ENCODE measurements at regions not wholly inside any gene's neighbourhood (a gene's known extent, or its start where the extent isn't known, plus 50 kb on each side); places are given as distances from the start of the nearest gene placed in this dataset.

DNA sequence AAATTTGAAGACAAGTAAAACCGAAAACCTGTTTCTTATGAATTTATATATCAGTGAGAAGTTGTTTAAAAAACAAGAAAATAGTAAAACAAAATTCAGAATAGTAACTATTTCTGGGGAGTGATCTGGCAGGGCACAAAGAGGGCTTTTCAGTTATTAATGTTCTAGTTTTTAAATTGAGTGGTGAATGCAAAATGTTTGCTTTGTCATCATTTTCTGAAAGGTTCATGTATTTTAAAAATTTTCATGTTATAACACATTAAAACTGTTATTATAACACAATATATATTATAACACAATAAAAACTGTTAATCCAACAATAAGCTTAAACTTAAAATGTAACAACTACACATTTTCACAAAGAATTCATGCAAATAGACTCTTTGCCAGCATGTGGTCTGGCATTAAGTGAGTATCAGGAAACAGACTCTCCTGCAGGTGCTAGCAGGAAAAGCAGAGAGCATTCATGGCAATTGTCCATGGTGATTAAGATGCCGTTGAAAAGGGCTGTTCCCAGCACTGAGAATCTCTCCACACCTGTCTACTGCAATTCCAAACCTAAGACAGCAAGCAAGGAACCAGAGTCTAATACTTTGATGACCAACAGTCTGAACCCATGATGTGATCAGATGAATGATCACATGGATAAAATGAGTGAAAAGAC, 204.9 kb downstream of the TBX15 start:
- TF ChIP-seq CTCF (conservative IDR thresholded peaks at IDR 0.05) (no peak), EZH2 (IDR thresholded peaks at IDR 0.05; ENCODE audit: low read depth) (no peak)
